ENCODE measurements at regions not wholly inside any gene's neighbourhood (a gene's known extent, or its start where the extent isn't known, plus 50 kb on each side); places are given as distances from the start of the nearest gene placed in this dataset.

DNA sequence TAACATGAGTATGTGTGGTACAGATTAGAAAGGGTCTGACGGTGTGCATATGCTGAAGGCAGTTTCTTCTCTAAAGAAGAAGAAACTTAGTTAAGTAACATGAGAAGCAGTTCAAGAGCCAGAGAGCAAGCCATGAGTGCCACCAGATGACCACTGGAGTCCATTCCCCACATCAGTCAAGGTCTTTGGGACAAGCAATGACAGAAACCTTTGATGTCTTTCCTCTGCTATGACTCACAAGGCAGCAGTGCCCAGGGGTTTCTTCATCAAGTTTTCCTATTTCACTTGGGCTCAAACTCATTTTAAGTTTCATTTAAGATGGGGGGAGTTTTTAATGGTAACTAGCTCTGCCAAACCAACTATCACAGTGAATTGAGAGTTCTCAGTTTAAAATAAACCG lies 303.8 kb upstream of the TBX18 start:
- Histone ChIP-seq H3K4me3 (no peak overlapping the region), H3K36me3 (no peaks in the 10 kb centered on the region), H3K27me3 (no peaks in the 10 kb centered on the region), H3K4me1 (no peaks in the 10 kb centered on the region), H3K27ac (no peak overlapping the region), H3K9me3 (no peaks in the 10 kb centered on the region)
- TF ChIP-seq CTCF (IDR thresholded peaks at IDR 0.05), result no peak
- no peak for DNase-seq (ENCODE audit: low spot score in 2 of 2)
- WGBS, 2 donors, result 82 to 89% methylated on average over 2 of the region's 2 CpGs

- no peak for DNase-seq (ENCODE audit: low spot score in 2 of 2)
- 41 to 48% methylated on average over 5 of the region's 5 CpGs for WGBS, 2 donors
Measured at GRCh38 chr6:85066266-85066665, 301.9 kb upstream of the TBX18 start.

DNA sequence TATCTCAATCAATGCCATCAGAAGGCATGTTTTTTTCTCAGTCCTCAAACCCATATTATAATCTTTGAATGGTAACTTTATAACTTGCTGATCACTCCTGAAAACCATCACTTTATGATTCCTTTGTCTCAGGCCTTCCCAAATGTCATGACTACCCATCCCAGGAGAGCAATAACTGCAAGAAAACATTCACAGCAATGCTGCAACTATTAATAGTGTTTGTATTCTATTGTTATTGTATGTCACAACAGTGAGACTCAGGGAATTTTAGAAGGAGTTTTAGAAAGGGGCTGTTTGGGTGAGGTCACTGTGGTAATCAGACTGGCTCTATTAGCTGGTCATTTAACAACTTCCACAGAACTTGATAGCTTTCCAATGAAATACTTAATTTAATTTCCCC lies 301.4 kb upstream of the TBX18 start:
- no peaks in the 10 kb centered on the region for H3K9me3 ChIP-seq
- H3K4me1 ChIP-seq, result no peaks in the 10 kb centered on the region
- no peak for TF ChIP-seq CTCF (IDR thresholded peaks at IDR 0.05)
- no peak for TF ChIP-seq EP300 (IDR thresholded peaks at IDR 0.05)
- no peak for TF ChIP-seq POLR2A (IDR thresholded peaks at IDR 0.05)
- no peak overlapping the region for H3K27ac ChIP-seq
- H3K27me3 ChIP-seq, result no peaks in the 10 kb centered on the region
- H3K4me3 ChIP-seq, result no peak overlapping the region
- no peak for DNase-seq (ENCODE audit: low spot score in 2 of 2)
- no peaks in the 10 kb centered on the region for H3K36me3 ChIP-seq

More at GRCh38 chr6:85066266-85066665, 301.9 kb upstream of the TBX18 start:
- Histone ChIP-seq H3K36me3 (no peaks in the 10 kb centered on the region), H3K27ac (no peak overlapping the region), H3K4me1 (no peaks in the 10 kb centered on the region), H3K27me3 (no peaks in the 10 kb centered on the region), H3K4me3 (no peak overlapping the region), H3K9me3 (no peaks in the 10 kb centered on the region)
- no peak for TF ChIP-seq POLR2A (IDR thresholded peaks at IDR 0.05)
- no peak for TF ChIP-seq EP300 (IDR thresholded peaks at IDR 0.05)
- no peak for TF ChIP-seq CTCF (IDR thresholded peaks at IDR 0.05)

DNA sequence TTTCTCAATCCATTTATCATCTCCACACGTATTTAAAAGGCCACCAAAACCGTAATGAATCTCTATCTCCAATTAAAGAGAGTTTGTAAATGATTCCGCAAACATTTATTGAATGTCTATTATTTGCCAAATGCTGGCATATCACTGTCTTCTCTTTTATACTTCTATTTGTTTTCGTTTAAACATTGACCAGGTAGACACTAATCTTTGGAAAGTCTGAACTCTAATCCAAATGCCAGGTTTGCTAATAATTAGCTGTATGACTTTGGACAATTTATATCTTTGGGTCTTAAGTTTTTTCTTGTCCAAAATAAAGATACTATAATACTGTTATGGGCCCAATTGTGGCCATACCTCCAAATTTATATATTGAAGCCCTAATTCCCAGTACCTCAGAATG lies 299.2 kb upstream of the TBX18 start:
- H3K9me3 ChIP-seq, result no peaks in the 10 kb centered on the region
- H3K36me3 ChIP-seq, result no peaks in the 10 kb centered on the region
- no peaks in the 10 kb centered on the region for H3K4me1 ChIP-seq
- no peak overlapping the region for H3K27ac ChIP-seq
- no peaks in the 10 kb centered on the region for H3K27me3 ChIP-seq
- 85 to 88% methylated on average over 4 of the region's 4 CpGs for WGBS, 2 donors
- DNase-seq (ENCODE audit: low spot score in 2 of 2), result no peak
- TF ChIP-seq EP300 (IDR thresholded peaks at IDR 0.05) (no peak), POLR2A (IDR thresholded peaks at IDR 0.05) (no peak), CTCF (IDR thresholded peaks at IDR 0.05) (no peak)
- H3K4me3 ChIP-seq, result no peak overlapping the region

- Histone ChIP-seq H3K4me3 (no peak overlapping the region), H3K27ac (no peak overlapping the region), H3K4me1 (no peaks in the 10 kb centered on the region), H3K36me3 (no peaks in the 10 kb centered on the region), H3K9me3 (no peaks in the 10 kb centered on the region), H3K27me3 (no peaks in the 10 kb centered on the region)
- no peak for DNase-seq (ENCODE audit: low spot score in 2 of 2)
- WGBS, 2 donors, result 85% methylated on average over 2 of the region's 2 CpGs
- TF ChIP-seq POLR2A (IDR thresholded peaks at IDR 0.05), result no peak
- no peak for TF ChIP-seq EP300 (IDR thresholded peaks at IDR 0.05)
- no peak for TF ChIP-seq CTCF (IDR thresholded peaks at IDR 0.05)
Measured at GRCh38 chr6:85062884-85063283, 298.5 kb upstream of the TBX18 start.
